ENCODE measurements at regions not wholly inside any gene's neighbourhood (a gene's known extent, or its start where the extent isn't known, plus 50 kb on each side); places are given as distances from the start of the nearest gene placed in this dataset.

- Mint-ChIP-seq H3K9me3 (no peaks in the 10 kb centered on the region), H3K27ac (no peak overlapping the region), H3K4me3 (no peak overlapping the region), H3K27me3 (ENCODE audit: insufficient read depth, low read depth, poor library complexity) (peaks cover 1% of the 10 kb centered on the region), H3K4me1 (peaks cover 2% of the 10 kb centered on the region; the same call in 2 of the 3 replicates), H3K36me3 (ENCODE audit: low read depth) (no peaks in the 10 kb centered on the region)
- Histone ChIP-seq H3K36me3 (ENCODE audit: insufficient read depth) (no peaks in the 10 kb centered on the region), H4K20me1 (replicated peaks; ENCODE audit: insufficient read depth) (no peaks in the 10 kb centered on the region), H3K4me1 (ENCODE audit: insufficient read depth) (no peaks in the 10 kb centered on the region; the same call in 1 of the 2 replicates), H3F3A (replicated peaks; ENCODE audit: low read depth) (no peaks in the 10 kb centered on the region), H3K27me3 (ENCODE audit: insufficient read depth) (no peaks in the 10 kb centered on the region), H3K79me2 (replicated peaks; ENCODE audit: insufficient read depth) (no peaks in the 10 kb centered on the region), H3K27ac (ENCODE audit: low read depth) (no peak overlapping the region), H3K9me2 (ENCODE audit: insufficient read depth) (no peaks in the 10 kb centered on the region), H2AFZ (no peak overlapping the region), H3K4me3 (no peak overlapping the region), H3K4me2 (no peak overlapping the region)
- no peak for DNase-seq (ENCODE audit: low spot score)
- TF ChIP-seq STAT1 (IDR thresholded peaks at IDR 0.05; ENCODE audit: unreplicated experiment) = no peak
- no peak for TF ChIP-seq EZH2phosphoT487 (IDR thresholded peaks at IDR 0.05; ENCODE audit: unreplicated experiment)
- TF ChIP-seq POLR2AphosphoS5 (IDR thresholded peaks at IDR 0.05; ENCODE audit: low read depth) = no peak
- TF ChIP-seq EZH2 (IDR thresholded peaks at IDR 0.05; ENCODE audit: low read depth, unreplicated experiment) = no peak
- TF ChIP-seq NANOG (IDR thresholded peaks at IDR 0.05; ENCODE audit: borderline replicate concordance) = no peak
- TF ChIP-seq, protein P1, sequence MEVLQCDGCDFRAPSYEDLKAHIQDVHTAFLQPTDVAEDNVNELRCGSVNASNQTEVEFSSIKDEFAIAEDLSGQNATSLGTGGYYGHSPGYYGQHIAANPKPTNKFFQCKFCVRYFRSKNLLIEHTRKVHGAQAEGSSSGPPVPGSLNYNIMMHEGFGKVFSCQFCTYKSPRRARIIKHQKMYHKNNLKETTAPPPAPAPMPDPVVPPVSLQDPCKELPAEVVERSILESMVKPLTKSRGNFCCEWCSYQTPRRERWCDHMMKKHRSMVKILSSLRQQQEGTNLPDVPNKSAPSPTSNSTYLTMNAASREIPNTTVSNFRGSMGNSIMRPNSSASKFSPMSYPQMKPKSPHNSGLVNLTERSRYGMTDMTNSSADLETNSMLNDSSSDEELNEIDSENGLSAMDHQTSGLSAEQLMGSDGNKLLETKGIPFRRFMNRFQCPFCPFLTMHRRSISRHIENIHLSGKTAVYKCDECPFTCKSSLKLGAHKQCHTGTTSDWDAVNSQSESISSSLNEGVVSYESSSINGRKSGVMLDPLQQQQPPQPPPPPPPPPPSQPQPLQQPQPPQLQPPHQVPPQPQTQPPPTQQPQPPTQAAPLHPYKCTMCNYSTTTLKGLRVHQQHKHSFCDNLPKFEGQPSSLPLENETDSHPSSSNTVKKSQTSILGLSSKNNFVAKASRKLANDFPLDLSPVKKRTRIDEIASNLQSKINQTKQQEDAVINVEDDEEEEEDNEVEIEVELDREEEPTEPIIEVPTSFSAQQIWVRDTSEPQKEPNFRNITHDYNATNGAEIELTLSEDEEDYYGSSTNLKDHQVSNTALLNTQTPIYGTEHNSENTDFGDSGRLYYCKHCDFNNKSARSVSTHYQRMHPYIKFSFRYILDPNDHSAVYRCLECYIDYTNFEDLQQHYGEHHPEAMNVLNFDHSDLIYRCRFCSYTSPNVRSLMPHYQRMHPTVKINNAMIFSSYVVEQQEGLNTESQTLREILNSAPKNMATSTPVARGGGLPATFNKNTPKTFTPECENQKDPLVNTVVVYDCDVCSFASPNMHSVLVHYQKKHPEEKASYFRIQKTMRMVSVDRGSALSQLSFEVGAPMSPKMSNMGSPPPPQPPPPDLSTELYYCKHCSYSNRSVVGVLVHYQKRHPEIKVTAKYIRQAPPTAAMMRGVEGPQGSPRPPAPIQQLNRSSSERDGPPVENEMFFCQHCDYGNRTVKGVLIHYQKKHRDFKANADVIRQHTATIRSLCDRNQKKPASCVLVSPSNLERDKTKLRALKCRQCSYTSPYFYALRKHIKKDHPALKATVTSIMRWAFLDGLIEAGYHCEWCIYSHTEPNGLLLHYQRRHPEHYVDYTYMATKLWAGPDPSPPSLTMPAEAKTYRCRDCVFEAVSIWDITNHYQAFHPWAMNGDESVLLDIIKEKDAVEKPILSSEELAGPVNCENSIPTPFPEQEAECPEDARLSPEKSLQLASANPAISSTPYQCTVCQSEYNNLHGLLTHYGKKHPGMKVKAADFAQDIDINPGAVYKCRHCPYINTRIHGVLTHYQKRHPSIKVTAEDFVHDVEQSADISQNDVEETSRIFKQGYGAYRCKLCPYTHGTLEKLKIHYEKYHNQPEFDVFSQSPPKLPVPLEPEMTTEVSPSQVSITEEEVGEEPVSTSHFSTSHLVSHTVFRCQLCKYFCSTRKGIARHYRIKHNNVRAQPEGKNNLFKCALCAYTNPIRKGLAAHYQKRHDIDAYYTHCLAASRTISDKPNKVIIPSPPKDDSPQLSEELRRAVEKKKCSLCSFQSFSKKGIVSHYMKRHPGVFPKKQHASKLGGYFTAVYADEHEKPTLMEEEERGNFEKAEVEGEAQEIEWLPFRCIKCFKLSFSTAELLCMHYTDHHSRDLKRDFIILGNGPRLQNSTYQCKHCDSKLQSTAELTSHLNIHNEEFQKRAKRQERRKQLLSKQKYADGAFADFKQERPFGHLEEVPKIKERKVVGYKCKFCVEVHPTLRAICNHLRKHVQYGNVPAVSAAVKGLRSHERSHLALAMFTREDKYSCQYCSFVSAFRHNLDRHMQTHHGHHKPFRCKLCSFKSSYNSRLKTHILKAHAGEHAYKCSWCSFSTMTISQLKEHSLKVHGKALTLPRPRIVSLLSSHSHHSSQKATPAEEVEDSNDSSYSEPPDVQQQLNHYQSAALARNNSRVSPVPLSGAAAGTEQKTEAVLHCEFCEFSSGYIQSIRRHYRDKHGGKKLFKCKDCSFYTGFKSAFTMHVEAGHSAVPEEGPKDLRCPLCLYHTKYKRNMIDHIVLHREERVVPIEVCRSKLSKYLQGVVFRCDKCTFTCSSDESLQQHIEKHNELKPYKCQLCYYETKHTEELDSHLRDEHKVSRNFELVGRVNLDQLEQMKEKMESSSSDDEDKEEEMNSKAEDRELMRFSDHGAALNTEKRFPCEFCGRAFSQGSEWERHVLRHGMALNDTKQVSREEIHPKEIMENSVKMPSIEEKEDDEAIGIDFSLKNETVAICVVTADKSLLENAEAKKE (CRISPR knock-in tag; IDR thresholded peaks at IDR 0.05) = no peak
- TF ChIP-seq, protein P2, sequence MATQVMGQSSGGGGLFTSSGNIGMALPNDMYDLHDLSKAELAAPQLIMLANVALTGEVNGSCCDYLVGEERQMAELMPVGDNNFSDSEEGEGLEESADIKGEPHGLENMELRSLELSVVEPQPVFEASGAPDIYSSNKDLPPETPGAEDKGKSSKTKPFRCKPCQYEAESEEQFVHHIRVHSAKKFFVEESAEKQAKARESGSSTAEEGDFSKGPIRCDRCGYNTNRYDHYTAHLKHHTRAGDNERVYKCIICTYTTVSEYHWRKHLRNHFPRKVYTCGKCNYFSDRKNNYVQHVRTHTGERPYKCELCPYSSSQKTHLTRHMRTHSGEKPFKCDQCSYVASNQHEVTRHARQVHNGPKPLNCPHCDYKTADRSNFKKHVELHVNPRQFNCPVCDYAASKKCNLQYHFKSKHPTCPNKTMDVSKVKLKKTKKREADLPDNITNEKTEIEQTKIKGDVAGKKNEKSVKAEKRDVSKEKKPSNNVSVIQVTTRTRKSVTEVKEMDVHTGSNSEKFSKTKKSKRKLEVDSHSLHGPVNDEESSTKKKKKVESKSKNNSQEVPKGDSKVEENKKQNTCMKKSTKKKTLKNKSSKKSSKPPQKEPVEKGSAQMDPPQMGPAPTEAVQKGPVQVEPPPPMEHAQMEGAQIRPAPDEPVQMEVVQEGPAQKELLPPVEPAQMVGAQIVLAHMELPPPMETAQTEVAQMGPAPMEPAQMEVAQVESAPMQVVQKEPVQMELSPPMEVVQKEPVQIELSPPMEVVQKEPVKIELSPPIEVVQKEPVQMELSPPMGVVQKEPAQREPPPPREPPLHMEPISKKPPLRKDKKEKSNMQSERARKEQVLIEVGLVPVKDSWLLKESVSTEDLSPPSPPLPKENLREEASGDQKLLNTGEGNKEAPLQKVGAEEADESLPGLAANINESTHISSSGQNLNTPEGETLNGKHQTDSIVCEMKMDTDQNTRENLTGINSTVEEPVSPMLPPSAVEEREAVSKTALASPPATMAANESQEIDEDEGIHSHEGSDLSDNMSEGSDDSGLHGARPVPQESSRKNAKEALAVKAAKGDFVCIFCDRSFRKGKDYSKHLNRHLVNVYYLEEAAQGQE (IDR thresholded peaks at IDR 0.05; ENCODE audit: unreplicated experiment) = no peak
- no peak for TF ChIP-seq JUNB (IDR thresholded peaks at IDR 0.05; ENCODE audit: unreplicated experiment)
- TF ChIP-seq ZNF331 (CRISPR knock-in tag; IDR thresholded peaks at IDR 0.05; ENCODE audit: low read depth) = no peak
- TF ChIP-seq CREB1 (CRISPR knock-in tag; IDR thresholded peaks at IDR 0.05; ENCODE audit: low read depth) = no peak
- no peak for TF ChIP-seq ZNF114 (CRISPR knock-in tag; IDR thresholded peaks at IDR 0.05)
- TF ChIP-seq, protein P3, sequence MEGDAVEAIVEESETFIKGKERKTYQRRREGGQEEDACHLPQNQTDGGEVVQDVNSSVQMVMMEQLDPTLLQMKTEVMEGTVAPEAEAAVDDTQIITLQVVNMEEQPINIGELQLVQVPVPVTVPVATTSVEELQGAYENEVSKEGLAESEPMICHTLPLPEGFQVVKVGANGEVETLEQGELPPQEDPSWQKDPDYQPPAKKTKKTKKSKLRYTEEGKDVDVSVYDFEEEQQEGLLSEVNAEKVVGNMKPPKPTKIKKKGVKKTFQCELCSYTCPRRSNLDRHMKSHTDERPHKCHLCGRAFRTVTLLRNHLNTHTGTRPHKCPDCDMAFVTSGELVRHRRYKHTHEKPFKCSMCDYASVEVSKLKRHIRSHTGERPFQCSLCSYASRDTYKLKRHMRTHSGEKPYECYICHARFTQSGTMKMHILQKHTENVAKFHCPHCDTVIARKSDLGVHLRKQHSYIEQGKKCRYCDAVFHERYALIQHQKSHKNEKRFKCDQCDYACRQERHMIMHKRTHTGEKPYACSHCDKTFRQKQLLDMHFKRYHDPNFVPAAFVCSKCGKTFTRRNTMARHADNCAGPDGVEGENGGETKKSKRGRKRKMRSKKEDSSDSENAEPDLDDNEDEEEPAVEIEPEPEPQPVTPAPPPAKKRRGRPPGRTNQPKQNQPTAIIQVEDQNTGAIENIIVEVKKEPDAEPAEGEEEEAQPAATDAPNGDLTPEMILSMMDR (conservative IDR thresholded peaks at IDR 0.05; ENCODE audit: low read depth in 2 of 2) = no peak
- TF ChIP-seq, protein P4, sequence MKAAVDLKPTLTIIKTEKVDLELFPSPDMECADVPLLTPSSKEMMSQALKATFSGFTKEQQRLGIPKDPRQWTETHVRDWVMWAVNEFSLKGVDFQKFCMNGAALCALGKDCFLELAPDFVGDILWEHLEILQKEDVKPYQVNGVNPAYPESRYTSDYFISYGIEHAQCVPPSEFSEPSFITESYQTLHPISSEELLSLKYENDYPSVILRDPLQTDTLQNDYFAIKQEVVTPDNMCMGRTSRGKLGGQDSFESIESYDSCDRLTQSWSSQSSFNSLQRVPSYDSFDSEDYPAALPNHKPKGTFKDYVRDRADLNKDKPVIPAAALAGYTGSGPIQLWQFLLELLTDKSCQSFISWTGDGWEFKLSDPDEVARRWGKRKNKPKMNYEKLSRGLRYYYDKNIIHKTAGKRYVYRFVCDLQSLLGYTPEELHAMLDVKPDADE (IDR thresholded peaks at IDR 0.05) = no peak
- ATAC-seq = no peak
These were observed 59.5 kb upstream of the FGF13 start for GRCh38 chrX:138771047-138771446.
